Lower leg skin (tissue), 4 donors: ENCODE measurements at regions not wholly inside any gene's neighbourhood (a gene's known extent, or its start where the extent isn't known, plus 50 kb on each side); places are given as distances from the start of the nearest gene placed in this dataset.
"Not testable (repeated sequence)": the region's sequence is repeated elsewhere in the genome, so short reads cannot be mapped to it uniquely, and the experiment has no call there.

ENCODE experiments used
- DNase-seq, 2 donors: peaks; one replicate each; pipeline ENCODE4 v3.0.0-alpha.2; 2019; ENCODE audit warnings: low spot score in 2 of 2
- H3K4me3 ChIP-seq: fragments of 200-600 bp; sonication (generic); 2 replicates; pipeline ENCODE4 v1.5.1; 2017; ENCODE audit warnings: mild to moderate bottlenecking, low read depth; ENCODE audit not compliant: poor library complexity, severe bottlenecking
- CTCF ChIP-seq, 3 donors: fragments of 450-650 bp; IDR thresholded peaks; one replicate each; pipeline ENCODE4 v1.5.1; 2016; ENCODE audit warnings: antibody characterized with exemption in 3 of 3, mild to moderate bottlenecking in 3 of 3, moderate library complexity in 2 of 3
- POLR2A ChIP-seq, 2 donors: fragments of 450-650 bp; IDR thresholded peaks; one replicate each; pipeline ENCODE4 v1.6.1; 2016 to 2017; ENCODE audit warnings: antibody characterized with exemption in 2 of 2, mild to moderate bottlenecking in 1 of 2, moderate library complexity in 1 of 2
- WGBS, 2 donors: methylation state at CpG; one replicate each; pipeline ENCODE4 v1.1.5; 2018; 5-methylcytosine and 5-hydroxymethylcytosine counted together
- intact Hi-C: fragments of 100-400 bp; cut with DNase I; formaldehyde crosslinking; loops from one replicate; pipeline ENCODE4 v1.15.0; 2023; ENCODE audit warnings: low total_unique reads

GRCh38 chr2:34153484-34153883, 554.4 kb upstream of the FAM98A start:
- WGBS, 2 donors: 58 to 74% methylated on average over 1 of the region's 1 CpG
- no peak for DNase-seq
- TF ChIP-seq POLR2A (IDR thresholded peaks at IDR 0.05) (no peak), CTCF (IDR thresholded peaks at IDR 0.05) (no peak)
- intact Hi-C loops: no loop called here
- no peak overlapping the region for H3K4me3 ChIP-seq

DNA sequence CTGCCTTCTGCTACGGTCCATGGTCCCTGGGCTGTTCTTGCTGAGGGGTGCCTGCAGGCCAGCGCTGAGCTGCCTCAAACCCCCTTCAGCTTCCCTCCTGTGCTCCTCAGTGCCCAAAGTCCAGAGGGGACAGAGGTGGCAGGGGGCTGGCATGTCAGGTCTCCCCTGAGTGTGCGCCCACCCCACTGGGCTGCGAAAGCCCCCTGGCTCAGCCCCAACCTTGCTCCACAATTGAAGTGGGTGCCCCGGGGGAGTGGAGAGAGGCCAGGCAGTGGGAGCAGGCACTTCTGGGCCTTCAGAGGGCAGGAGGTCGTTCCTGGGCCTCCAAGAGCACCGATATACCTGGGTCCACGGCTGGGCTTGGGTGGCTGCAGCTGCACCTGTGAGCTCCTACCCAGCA, 548.7 kb upstream of the FAM98A start:
- intact Hi-C loops: no loop called here
- DNase-seq: no peak
- no peak for TF ChIP-seq POLR2A (IDR thresholded peaks at IDR 0.05)
- no peak for TF ChIP-seq CTCF (IDR thresholded peaks at IDR 0.05)
- H3K4me3 ChIP-seq: no peak overlapping the region
- WGBS, 2 donors: 87 to 90% methylated on average over 4 to 8 of the region's 8 CpGs

GRCh38 chr2:34143149-34143548, 544.0 kb upstream of the FAM98A start:
- no peak overlapping the region for H3K4me3 ChIP-seq
- WGBS, 2 donors: 43 to 53% methylated on average over 1 of the region's 1 CpG
- no peak for TF ChIP-seq POLR2A (IDR thresholded peaks at IDR 0.05)
- no peak for TF ChIP-seq CTCF (IDR thresholded peaks at IDR 0.05)
- intact Hi-C loops: no loop called here
- no peak for DNase-seq

DNA sequence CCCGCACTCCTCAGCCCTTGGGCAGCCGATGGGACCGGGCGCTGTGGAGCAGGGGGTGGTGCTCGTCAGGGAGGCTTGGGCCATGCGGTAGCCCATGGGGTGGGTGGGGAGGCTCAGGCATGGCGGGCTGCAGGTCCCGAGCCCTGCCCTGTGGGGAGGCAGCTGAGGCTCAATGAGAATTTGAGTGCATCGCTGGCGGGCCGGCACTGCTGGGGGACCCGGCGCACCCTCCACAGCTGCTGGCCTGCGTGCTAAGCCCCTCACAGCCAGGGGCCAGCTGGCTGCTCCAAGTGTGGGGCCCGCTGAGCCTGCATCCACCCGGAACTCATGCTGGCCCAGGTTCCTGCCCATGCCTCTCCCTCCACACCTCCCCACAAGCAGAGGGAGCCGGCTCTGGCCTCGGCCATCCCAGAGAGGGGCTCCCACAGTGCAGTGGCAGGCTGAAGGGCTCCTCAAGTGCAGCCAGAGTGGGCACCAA, 543.5 kb upstream of the FAM98A start:
- DNase-seq, intact Hi-C loops, H3K4me3 ChIP-seq: not testable (repeated sequence)
- 88 to 97% methylated on average over 11 to 15 of the region's 18 CpGs for WGBS, 2 donors

DNA sequence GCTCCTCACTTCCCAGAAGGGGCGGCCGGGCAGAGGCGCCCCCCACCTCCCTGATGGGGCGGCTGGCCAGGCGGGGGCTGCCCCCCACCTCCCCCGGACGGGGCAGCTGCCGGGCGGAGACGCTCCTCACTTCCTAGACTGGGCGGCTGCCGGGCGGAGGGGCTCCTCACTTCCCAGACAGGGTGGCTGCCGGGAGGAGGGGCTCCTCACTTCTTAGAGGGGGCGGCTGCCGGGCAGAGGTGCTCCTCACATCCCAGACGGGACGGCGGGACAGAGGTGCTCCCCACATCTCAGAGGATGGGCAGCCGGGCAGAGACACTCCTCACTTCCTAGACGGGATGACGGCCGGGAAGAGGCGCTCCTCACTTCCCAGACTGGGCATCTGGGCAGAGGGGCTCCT, 534.0 kb upstream of the FAM98A start:
- WGBS, 2 donors: 93 to 99% methylated on average over 11 to 16 of the region's 24 CpGs
- intact Hi-C loops, H3K4me3 ChIP-seq, DNase-seq: not testable (repeated sequence)

DNA sequence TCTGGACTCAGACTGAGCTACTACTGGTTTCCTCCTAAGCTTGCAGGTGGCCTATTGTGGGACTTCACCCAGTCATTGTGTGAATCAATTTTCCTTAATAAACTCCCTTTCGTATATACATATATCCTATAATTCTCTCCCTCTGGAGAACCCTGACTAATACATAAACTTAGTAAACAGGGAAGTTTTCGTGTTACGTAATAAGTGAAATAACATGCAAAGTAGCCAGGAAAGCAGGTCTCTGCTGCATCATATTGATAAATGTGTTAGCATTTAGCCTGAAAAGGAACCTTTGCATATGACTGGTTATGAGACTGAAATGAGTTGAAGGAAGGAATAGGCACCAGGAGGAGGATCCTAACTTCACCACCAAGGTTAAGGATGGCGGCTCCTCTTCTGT, 527.2 kb upstream of the FAM98A start:
- WGBS, 2 donors: 90 to 94% methylated on average over 4 of the region's 4 CpGs
- intact Hi-C loops: no loop called here
- no peak overlapping the region for H3K4me3 ChIP-seq
- TF ChIP-seq POLR2A (IDR thresholded peaks at IDR 0.05) (no peak), CTCF (IDR thresholded peaks at IDR 0.05) (no peak)
- no peak for DNase-seq

DNA sequence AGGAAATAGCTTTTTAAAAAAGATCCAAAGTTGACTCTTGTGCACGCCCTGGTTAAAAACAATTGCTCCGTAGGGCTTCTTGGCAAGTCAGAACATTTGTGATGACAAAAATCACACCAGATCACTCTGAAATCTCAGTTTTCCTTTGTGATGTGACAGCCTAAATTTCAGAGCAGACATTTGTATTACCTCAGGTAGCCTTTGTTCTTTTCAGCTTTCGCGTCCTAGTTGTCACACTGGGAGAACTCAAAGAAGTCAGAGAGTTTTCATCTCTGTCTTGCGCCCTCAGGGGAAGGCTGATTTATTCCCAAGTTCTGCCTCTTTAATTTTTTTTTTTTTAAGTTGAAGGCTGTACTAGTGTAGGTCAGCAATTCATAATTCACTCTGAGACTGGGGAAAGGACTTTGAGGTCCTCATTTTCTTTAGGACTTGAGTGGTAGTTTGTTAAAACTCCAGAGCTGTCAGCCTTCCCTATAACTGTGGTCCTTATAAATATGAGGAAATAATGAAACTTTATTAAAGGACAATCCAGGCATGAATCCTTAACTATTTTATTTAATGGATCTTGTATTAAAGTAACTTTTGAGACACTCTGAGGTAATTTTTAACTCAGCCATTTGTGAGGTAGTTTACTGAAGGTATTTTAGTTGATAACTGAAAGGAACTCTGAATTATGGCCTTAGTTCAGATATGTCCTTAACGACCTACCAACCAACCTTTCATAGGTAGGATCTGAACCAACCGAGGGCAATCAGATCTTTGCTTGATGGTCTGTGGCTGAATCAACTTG, 525.1 kb upstream of the FAM98A start:
- 53 to 54% methylated on average over 7 of the region's 7 CpGs for WGBS, 2 donors
- intact Hi-C loops: no loop called here
- no peak for DNase-seq
- TF ChIP-seq POLR2A (IDR thresholded peaks at IDR 0.05) (no peak), CTCF (IDR thresholded peaks at IDR 0.05) (no peak)
- no peak overlapping the region for H3K4me3 ChIP-seq
